HepG2 (cell line): ENCODE measurements at regions not wholly inside any gene's neighbourhood (a gene's known extent, or its start where the extent isn't known, plus 50 kb on each side); places are given as distances from the start of the nearest gene placed in this dataset.
A peak's percentile ranks its signal among the peaks of the same experiment; 100 is the strongest.

Experiments
- ARNTL ChIP-seq: sonication (generic); formaldehyde crosslinking; IDR thresholded peaks from 2 replicates; pipeline ENCODE4 v1.4.0; 2020; ENCODE audit warnings: mild to moderate bottlenecking, missing genetic modification reagents
- CEBPB ChIP-seq: IDR thresholded peaks from 2 replicates; pipeline ENCODE4 v1.6.1; 2011; ENCODE audit warnings: low read depth, low read length, improper control_type of control experiment, borderline replicate concordance
- CSRNP1 ChIP-seq: sonication (generic); formaldehyde crosslinking; IDR thresholded peaks from 2 replicates; pipeline ENCODE4 v1.8.1; 2023; ENCODE audit warnings: mild to moderate bottlenecking, missing genetic modification reagents
- DZIP1 ChIP-seq: sonication (generic); formaldehyde crosslinking; IDR thresholded peaks from 2 replicates; pipeline ENCODE4 v1.5.0; 2020; ENCODE audit warnings: mild to moderate bottlenecking, missing genetic modification reagents
- EED ChIP-seq: sonication (generic); formaldehyde crosslinking; IDR thresholded peaks from 2 replicates; pipeline ENCODE4 v1.5.0; 2020; ENCODE audit warnings: mild to moderate bottlenecking, missing genetic modification reagents
- MEIS1 ChIP-seq: sonication (generic); formaldehyde crosslinking; IDR thresholded peaks from 2 replicates; pipeline ENCODE4 v1.9.0; 2021; ENCODE audit warnings: mild to moderate bottlenecking, missing genetic modification reagents, moderate library complexity, borderline replicate concordance
- MLX ChIP-seq: IDR thresholded peaks from 2 replicates; pipeline ENCODE4 v1.6.1; 2016
- REXO4 ChIP-seq: sonication (generic); formaldehyde crosslinking; IDR thresholded peaks from 2 replicates; pipeline ENCODE4 v1.8.0; 2022; ENCODE audit warnings: missing genetic modification reagents, mild to moderate bottlenecking, borderline replicate concordance
- U2AF2 ChIP-seq: fragments of 200-400 bp; formaldehyde crosslinking; IDR thresholded peaks from 2 replicates; pipeline ENCODE4 v1.6.1; 2017; ENCODE audit warnings: low read depth, mild to moderate bottlenecking, low read length
- ZBTB44 ChIP-seq: sonication (generic); formaldehyde crosslinking; IDR thresholded peaks from 2 replicates; pipeline ENCODE4 v1.4.0; 2020; ENCODE audit warnings: missing genetic modification reagents
- ZMAT5 ChIP-seq: sonication (generic); formaldehyde crosslinking; IDR thresholded peaks from 2 replicates; pipeline ENCODE4 v1.5.0; 2020; ENCODE audit warnings: mild to moderate bottlenecking, low read depth, missing genetic modification reagents, borderline replicate concordance
- ZNF205 ChIP-seq: IDR thresholded peaks from 2 replicates; pipeline ENCODE4 v1.6.1; 2018; ENCODE audit warnings: missing biosample characterization, missing genetic modification reagents
- ZNF468 ChIP-seq: sonication (generic); formaldehyde crosslinking; IDR thresholded peaks from 2 replicates; pipeline ENCODE4 v1.8.0; 2022; ENCODE audit warnings: mild to moderate bottlenecking, moderate library complexity, missing genetic modification reagents
- ZNF512 ChIP-seq: sonication (generic); formaldehyde crosslinking; IDR thresholded peaks from 2 replicates; pipeline ENCODE4 v1.4.0; 2020; ENCODE audit warnings: mild to moderate bottlenecking, missing genetic modification reagents
- ZNF550 ChIP-seq: sonication (generic); formaldehyde crosslinking; IDR thresholded peaks from 2 replicates; pipeline ENCODE4 v1.4.0; 2020; ENCODE audit warnings: mild to moderate bottlenecking, missing genetic modification reagents, borderline replicate concordance
- ZNF710 ChIP-seq: sonication (generic); formaldehyde crosslinking; IDR thresholded peaks from 2 replicates; pipeline ENCODE4 v1.5.0; 2020; ENCODE audit warnings: mild to moderate bottlenecking, missing genetic modification reagents, borderline replicate concordance
- ZNF800 ChIP-seq: sonication (generic); formaldehyde crosslinking; IDR thresholded peaks from 2 replicates; pipeline ENCODE4 v1.4.0; 2020; ENCODE audit warnings: missing genetic modification reagents

GRCh38 chr20:5689463-5689862 lies 60.7 kb upstream of the SHLD1 start (continued):
- no peak for TF ChIP-seq ZMAT5 (CRISPR knock-in tag)
- no peak for TF ChIP-seq ZNF205 (CRISPR knock-in tag)
- no peak for TF ChIP-seq MEIS1 (CRISPR knock-in tag)
- peak; percentile 96 for TF ChIP-seq MLX
- TF ChIP-seq ZNF512 (CRISPR knock-in tag), result no peak
- no peak for TF ChIP-seq REXO4 (CRISPR knock-in tag)
- no peak for TF ChIP-seq ZNF468 (CRISPR knock-in tag)
- TF ChIP-seq EED, result no peak
- TF ChIP-seq ZNF550 (CRISPR knock-in tag), result no peak
- TF ChIP-seq CSRNP1 (CRISPR knock-in tag), result no peak
- no peak for TF ChIP-seq DZIP1 (CRISPR knock-in tag)
- 0 out of 2 replicates have a peak, but pooled peaks have one; percentile 13 for TF ChIP-seq ZNF800 (CRISPR knock-in tag)
- peak; percentile 92; the same call in 1 of the 2 replicates for TF ChIP-seq ZNF710 (CRISPR knock-in tag)
- no peak for TF ChIP-seq ZBTB44 (CRISPR knock-in tag)
- no peak for TF ChIP-seq CEBPB
- no peak for TF ChIP-seq U2AF2
- peak; percentile 95 for TF ChIP-seq ARNTL (CRISPR knock-in tag)
